NT2/D1 (cell line): ENCODE measurements at regions not wholly inside any gene's neighbourhood (a gene's known extent, or its start where the extent isn't known, plus 50 kb on each side); places are given as distances from the start of the nearest gene placed in this dataset.

ENCODE experiments used
- YY1 ChIP-seq: IDR thresholded peaks from 2 replicates; pipeline ENCODE4 v1.6.1; 2011; ENCODE audit not compliant: insufficient read length, insufficient read depth
- ZNF274 ChIP-seq: IDR thresholded peaks from 2 replicates; pipeline ENCODE4 v1.6.1; 2011; ENCODE audit warnings: mild to moderate bottlenecking, low read depth, low read length

DNA sequence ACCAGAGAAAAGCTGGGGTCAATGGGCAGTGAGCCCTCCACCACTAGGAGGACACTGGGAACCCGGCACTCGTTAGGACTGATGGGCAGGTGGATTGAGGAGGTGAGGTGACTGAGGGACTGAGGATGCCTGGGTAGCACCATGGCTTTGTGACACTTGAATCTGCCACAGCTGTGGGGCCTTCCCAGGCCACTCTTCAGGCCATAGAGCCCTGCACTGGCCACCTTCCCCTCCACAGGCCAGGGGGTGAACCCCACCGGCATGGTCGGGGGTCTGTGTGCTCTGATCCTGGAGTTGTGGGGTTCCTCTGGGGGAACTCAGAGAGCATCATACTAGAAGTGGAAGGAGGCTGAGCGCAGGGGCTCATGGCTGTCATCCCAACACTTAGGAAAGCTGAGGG, 423.5 kb downstream of the ZNF536 start:
- TF ChIP-seq ZNF274, result no peak
- no peak for TF ChIP-seq YY1
